ENCODE measurements at regions not wholly inside any gene's neighbourhood (a gene's known extent, or its start where the extent isn't known, plus 50 kb on each side); places are given as distances from the start of the nearest gene placed in this dataset.

DNA sequence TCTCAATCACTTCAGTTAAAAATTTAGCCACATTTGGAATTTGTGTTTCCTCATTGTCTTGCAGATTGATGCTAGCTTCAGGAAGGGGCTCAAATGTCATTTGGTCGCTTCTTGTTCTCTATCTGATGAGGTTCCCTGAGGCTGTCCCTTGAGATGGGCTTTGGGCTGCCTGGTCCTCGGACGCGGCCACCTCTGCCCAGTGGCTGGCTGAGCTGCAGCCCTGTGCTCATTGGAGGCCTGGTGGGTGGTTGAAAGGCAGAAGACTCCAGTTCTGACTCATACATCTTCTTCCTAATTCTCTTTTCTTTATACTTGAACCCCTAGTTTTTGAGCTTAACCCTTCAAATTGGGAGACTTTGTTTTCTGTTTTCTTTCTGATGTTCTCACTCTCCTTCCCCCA, 78.8 kb upstream of the NTRK2 start:
- DNase-seq = no peak

- no peak for DNase-seq
These were observed 76.6 kb upstream of the NTRK2 start for GRCh38 chr9:84592918-84593317.

DNA sequence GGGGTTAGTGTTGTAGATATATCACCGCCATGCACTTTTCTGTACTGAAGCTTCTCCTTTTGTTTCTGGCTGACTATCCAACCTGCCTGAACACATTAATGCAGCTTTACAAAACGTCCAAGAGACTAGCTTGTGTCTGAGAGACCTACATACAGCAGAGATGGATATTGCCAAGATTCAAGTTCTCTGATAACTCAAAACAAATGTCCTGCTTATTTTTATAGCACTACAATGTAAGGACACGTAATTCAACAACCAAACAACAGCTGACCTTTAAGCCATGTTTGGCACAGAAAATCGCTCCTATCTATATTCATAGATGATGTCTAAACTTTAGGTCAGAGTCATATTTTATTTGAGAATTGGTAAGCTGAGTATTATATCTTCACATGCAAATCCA, 76.2 kb upstream of the NTRK2 start:
- no peak for DNase-seq

DNA sequence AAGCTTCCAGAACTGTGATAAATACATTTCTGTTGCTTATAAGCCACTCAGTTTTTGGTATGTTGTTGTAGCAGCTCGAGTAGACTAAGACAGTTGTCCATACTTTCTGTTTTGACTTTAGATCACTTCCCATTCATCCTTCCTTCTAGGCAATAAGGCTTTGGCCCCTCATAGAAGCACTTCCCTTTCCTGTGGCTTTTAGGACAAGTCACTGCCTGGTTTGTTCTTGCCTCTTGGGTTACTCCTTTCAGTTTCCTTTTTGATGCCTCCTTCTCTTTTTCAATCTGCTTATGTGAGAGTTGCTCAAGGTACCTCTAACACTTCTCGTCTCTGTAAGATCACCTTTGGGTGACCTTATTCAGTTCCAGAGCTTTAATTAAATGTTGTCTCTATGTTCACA, 72.4 kb upstream of the NTRK2 start:
- no peak for DNase-seq

DNA sequence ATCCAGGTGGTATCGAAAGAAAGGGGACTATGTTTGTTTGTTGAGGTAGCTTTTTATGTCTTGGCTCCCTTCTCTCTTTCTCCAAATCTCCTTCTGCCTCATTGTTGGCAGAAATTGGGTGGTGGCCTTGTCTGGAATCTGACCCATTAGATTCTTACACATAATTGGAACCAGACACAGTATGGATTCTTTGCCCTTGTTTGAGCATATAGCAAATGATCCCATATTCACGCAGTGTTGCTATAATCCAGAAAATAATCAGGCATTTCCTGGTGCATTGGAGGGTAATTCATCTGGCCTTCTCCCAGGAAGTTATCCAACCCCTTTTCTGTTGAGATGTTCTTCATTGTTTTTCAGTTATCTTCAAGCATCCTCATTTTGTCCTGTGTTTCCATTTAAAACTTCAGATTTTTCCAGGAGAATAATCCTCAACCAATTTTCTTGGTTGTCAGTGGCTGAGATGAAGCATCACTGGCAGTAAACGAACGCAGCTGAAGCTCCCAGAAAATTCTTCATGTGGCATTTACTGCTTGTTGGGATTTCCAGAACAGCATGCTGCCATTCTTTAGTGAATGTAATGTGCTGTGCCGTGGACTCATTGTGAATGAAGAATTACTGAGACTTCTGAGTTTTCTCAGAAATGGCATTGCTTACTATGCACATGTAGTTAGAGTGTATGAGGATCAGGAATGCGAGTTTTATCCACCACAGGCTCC, 70.5 kb upstream of the NTRK2 start:
- no peak for DNase-seq

- no peak for DNase-seq
These were observed 68.8 kb upstream of the NTRK2 start for GRCh38 chr9:84600739-84601138.

DNA sequence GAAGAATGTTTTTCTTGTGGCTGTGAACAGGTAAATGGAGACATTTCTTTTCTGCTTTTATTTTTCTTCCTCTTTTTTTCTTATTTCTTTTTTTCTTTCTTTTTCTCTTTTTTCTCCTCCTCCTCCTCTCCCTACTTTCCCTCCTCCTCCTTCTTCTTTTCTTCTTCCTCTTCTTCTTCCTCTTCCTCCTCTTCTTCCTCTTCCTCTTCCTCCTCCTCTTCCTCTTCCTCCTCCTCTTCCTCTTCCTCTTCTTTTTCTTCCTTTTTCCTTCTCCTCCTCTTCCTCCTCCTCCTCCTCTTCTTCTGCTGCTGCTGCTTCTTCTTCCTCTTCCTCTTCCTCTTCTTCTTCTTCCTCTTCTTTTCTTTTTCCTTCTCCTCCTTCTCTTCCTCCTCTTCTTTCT, 65.3 kb upstream of the NTRK2 start:
- no peak for DNase-seq

GRCh38 chr9:84609779-84610178, 59.8 kb upstream of the NTRK2 start:
- no peak for DNase-seq

DNA sequence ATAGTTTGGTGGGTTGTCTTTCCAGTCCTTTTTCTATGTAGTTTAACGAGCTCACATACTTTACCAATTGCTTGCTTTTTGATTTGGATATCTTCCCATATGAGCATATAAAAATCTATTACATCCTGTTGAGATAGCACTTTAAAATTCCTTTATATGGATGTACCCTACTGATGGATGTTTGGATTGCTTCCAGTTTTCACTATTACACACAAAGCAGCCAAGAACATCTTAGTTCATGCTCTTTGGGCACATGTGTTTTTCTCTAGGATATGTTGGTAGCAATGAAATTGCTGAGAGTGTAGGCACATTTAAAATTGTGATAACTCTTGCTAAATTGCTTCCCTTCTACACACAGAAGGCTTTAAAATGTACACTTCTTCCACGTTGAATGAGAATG, 56.1 kb upstream of the NTRK2 start:
- no peak for DNase-seq

DNA sequence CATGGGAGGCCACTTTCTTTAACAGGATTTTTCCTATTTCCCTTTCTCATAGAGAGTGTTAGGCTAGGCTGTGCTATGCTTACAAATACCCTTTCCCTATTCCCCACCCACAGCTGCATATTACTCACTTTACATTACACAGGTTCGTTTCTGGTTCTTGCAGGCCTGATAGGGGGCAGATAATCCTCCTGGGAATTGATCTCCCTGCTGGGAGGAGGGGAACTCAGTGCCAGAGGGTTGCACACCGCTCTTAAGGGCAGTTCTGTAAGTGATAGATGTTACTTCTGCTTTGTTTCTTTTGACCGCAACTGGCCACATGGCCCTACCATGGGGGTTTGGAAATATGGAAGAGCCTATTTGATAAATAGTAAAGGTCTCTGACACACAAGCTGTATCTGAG, 54.0 kb upstream of the NTRK2 start:
- DNase-seq = no peak

DNA sequence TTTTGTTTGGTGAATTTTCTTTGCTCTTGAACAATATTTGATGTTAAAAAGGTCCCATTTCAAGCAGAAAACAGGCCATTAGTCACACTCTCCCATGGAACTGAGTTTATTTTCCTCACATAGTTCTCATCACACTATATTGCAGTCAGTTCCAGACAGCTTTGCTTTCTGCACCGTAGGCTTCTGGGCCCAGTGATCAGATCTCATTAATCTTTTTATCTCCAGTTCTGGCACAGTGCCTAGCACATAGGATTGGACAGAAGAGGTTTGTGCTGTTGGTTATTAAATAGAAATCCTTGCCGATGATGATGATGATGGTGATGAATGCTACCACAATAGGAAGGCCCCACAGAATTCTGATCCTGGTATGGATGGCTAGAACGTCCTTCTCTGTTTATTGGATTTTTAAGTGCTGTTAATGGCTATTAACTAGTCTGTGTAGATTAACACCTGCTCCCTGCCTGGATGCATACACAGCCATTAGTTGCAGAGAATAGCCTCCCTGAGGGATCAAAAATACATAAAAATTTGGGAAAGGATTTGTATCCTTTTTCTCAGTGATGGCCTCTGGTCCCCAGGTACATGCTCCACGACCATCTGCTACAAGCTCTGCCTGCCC, 52.0 kb upstream of the NTRK2 start:
- no peak for DNase-seq

All from NCI-H1930 (cell line).